Nephron progenitor cell (in vitro differentiated cells): ENCODE measurements at regions not wholly inside any gene's neighbourhood (a gene's known extent, or its start where the extent isn't known, plus 50 kb on each side); places are given as distances from the start of the nearest gene placed in this dataset.

Experiments
- DNase-seq: peaks from one replicate; pipeline ENCODE4 v3.0.0; 2021
- H3K27ac Mint-ChIP-seq: 2 replicates; pipeline ENCODE4 v1.8.0; 2021; ENCODE audit warnings: mild to moderate bottlenecking, moderate library complexity, mixed read lengths
- H3K27me3 Mint-ChIP-seq: 2 replicates; pipeline ENCODE4 v1.8.0; 2021; ENCODE audit warnings: mild to moderate bottlenecking, low read depth, mixed read lengths; ENCODE audit not compliant: poor library complexity
- H3K36me3 Mint-ChIP-seq: 2 replicates; pipeline ENCODE4 v1.8.0; 2021; ENCODE audit warnings: low read depth, mixed read lengths
- H3K4me1 Mint-ChIP-seq: 2 replicates; pipeline ENCODE4 v1.8.0; 2021; ENCODE audit warnings: mixed read lengths
- H3K4me3 Mint-ChIP-seq: 2 replicates; pipeline ENCODE4 v1.8.0; 2021; ENCODE audit warnings: mild to moderate bottlenecking, moderate library complexity, mixed read lengths
- H3K9me3 Mint-ChIP-seq: 2 replicates; pipeline ENCODE4 v1.8.0; 2021; ENCODE audit warnings: mild to moderate bottlenecking, moderate library complexity, mixed read lengths
- TF ChIP-seq, protein P1 (sequence below): fragments of 200-600 bp; sonication (generic); IDR thresholded peaks from 2 replicates; pipeline ENCODE4 v1.5.0; 2021; ENCODE audit warnings: antibody characterized with exemption

DNA sequence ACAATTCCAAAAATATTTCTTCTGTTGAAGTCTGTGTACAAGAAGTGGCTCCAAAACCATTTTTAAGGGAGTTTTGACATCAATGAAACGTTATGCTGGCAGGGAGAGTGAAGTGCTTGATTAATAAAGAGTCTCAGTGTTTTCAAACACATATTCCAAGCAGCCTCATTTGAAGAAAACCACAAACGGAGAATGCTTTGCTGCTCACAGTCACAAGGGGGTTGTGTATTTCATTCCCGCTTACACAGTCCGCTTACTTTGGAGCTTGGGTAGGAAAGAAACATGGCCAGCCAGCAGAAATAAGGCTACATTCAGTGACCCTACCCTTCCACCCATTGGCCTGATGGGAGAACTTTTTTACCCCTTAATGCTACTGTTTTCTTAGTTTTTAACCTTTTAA lies 586.2 kb downstream of the RAB28 start:
- Mint-ChIP-seq H3K4me1 (no peaks in the 10 kb centered on the region), H3K36me3 (no peaks in the 10 kb centered on the region), H3K4me3 (no peak overlapping the region), H3K9me3 (no peaks in the 10 kb centered on the region), H3K27me3 (peaks cover 8% of the 10 kb centered on the region), H3K27ac (no peak overlapping the region)
- DNase-seq: no peak
- TF ChIP-seq, protein P1, sequence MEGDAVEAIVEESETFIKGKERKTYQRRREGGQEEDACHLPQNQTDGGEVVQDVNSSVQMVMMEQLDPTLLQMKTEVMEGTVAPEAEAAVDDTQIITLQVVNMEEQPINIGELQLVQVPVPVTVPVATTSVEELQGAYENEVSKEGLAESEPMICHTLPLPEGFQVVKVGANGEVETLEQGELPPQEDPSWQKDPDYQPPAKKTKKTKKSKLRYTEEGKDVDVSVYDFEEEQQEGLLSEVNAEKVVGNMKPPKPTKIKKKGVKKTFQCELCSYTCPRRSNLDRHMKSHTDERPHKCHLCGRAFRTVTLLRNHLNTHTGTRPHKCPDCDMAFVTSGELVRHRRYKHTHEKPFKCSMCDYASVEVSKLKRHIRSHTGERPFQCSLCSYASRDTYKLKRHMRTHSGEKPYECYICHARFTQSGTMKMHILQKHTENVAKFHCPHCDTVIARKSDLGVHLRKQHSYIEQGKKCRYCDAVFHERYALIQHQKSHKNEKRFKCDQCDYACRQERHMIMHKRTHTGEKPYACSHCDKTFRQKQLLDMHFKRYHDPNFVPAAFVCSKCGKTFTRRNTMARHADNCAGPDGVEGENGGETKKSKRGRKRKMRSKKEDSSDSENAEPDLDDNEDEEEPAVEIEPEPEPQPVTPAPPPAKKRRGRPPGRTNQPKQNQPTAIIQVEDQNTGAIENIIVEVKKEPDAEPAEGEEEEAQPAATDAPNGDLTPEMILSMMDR: no peak

DNA sequence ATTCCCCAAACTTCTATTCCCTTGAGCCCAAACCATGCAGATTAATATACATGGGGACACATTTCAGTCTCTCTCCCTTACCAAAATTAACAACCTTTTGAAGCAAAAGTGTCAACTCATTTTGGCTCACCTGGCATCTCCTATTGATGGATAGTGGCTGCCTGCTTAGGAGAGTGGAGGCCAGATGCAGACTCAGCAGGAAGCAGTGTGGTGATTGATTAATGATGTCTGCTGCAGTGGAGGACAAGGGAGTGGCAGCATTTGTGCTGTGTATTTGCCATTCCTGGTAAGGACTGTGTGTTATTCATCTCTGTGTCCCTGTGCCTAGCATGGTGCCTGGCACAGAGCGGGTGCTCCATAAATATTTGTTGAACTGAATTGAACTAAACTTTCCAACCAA lies 590.1 kb downstream of the RAB28 start:
- no peaks in the 10 kb centered on the region for H3K36me3 Mint-ChIP-seq
- no peaks in the 10 kb centered on the region for H3K9me3 Mint-ChIP-seq
- no peaks in the 10 kb centered on the region for H3K4me1 Mint-ChIP-seq
- DNase-seq: no peak
- H3K27ac Mint-ChIP-seq: no peak overlapping the region
- H3K4me3 Mint-ChIP-seq: no peak overlapping the region
- TF ChIP-seq, protein P1: no peak
- H3K27me3 Mint-ChIP-seq: peaks cover 8% of the 10 kb centered on the region

DNA sequence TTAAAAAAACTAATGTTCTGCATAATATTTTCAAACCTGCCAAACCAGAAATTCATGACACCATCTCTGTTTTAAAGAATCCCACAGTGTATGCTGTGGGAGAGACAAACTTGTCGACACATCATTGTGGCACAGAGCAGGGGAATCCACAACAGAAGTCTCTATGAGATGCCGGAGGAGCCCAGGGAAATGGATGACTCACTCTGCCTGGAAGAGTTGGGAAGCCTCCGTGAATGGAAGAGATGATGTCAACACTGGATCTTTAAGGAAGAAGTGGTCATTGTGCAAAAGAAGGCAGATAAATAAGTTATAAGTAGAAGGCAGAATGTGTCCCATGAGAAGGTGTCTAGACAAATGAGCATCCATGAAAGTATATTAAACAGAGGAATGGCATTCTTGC lies 595.1 kb downstream of the RAB28 start:
- peaks cover 8% of the 10 kb centered on the region for H3K27me3 Mint-ChIP-seq
- H3K4me3 Mint-ChIP-seq: no peak overlapping the region
- H3K9me3 Mint-ChIP-seq: peaks cover 6% of the 10 kb centered on the region
- TF ChIP-seq, protein P1: no peak
- DNase-seq: no peak
- H3K27ac Mint-ChIP-seq: peak overlapping the region; percentile 2
- no peaks in the 10 kb centered on the region for H3K36me3 Mint-ChIP-seq
- H3K4me1 Mint-ChIP-seq: peaks cover 16% of the 10 kb centered on the region

DNA sequence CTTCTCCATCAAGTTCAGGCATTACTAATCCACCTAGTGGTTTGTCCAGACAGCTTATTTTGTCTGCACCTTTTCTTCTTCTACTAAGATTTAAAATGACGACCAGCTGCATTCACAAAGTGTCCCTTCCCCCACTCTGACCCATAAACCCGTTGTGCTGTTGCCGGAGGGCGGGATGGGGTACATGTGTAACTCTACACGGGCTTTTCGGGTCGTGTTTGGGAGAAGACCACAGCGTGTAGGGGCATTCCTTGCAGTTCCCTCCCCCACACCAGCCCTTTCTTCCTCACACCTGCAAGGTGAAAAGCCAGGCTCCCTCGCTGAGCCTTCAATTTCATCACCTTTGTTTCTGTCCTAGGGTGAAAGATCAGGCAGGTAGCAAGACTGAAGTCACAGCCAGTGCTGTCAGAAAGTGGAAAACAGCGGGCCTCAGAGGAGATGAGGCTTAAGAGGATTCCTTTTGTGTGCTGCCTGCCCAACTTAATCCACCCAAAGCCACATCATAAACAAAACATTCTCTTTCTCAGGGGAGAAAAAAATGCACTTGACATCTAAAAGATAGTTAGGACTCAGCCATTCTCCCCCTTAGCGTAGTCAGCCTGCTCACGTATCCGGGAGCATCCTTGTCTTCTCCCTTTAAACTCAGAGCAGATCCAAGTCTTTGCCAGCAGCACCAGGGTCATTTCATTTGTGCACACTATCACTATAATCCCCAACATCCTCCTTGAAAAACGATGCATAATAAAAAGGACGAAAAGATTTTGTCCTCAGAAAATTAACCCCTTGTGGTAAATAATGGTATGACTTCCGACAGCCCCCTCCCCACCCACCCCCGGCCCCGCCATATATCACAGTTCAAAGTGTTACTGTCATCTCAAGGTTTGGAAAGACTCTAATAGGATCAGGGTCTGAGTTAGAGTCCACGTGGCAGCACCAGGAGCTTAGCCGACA lies 599.0 kb downstream of the RAB28 start:
- peak; percentile 20 for DNase-seq
- TF ChIP-seq, protein P1: no peak
- peaks cover 11% of the 10 kb centered on the region for H3K9me3 Mint-ChIP-seq
- H3K4me3 Mint-ChIP-seq: peak overlapping the region; percentile 54
- peak overlapping the region; percentile 11 for H3K27ac Mint-ChIP-seq
- H3K4me1 Mint-ChIP-seq: peaks cover 16% of the 10 kb centered on the region
- peaks cover 3% of the 10 kb centered on the region for H3K27me3 Mint-ChIP-seq
- H3K36me3 Mint-ChIP-seq: no peaks in the 10 kb centered on the region

DNA sequence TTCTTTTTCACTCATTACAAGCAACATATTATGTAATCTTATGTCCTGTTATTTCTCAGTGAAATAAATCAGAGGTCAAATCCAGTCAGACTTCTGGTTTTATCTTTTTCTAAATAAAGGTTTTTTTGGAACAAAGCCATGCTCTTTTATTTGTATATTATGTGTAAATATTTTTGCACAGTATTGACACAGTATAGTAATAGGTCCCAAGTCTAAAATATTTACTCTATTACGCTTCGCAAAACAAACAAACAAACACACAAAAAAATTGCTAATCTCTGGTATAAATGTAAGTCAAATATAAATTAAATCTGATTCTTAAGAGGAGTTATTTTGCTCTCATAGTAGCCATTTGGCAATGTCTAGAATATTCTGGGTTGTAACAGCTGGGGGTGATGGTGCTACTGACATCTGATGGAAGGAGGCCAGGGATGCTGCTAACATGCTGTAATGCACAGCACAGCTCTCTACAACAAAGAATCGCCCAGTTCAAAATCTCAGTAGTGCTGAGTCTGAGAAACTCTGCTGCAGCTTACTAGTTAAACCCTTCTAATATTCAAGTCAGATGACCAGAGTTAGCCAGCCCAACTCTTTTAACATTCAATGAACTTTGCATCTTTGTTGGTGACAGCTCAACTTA lies 602.1 kb downstream of the RAB28 start:
- H3K36me3 Mint-ChIP-seq: no peaks in the 10 kb centered on the region
- H3K27ac Mint-ChIP-seq: no peak overlapping the region
- TF ChIP-seq, protein P1: no peak
- H3K27me3 Mint-ChIP-seq: peaks cover 3% of the 10 kb centered on the region
- no peak overlapping the region for H3K4me3 Mint-ChIP-seq
- peaks cover 18% of the 10 kb centered on the region for H3K4me1 Mint-ChIP-seq
- no peak for DNase-seq
- peaks cover 11% of the 10 kb centered on the region for H3K9me3 Mint-ChIP-seq
